Activated naive CD4-positive, alpha-beta T cell treated with anti-CD3 and anti-CD28 coated beads, Interleukin-2, amount 50 U/mL, for 24 hours (primary cell): ENCODE measurements at regions not wholly inside any gene's neighbourhood (a gene's known extent, or its start where the extent isn't known, plus 50 kb on each side); places are given as distances from the start of the nearest gene placed in this dataset.

Experiments used
- H3K27ac Mint-ChIP-seq: one replicate; pipeline ENCODE4 v1.8.0; 2021; ENCODE audit warnings: mild to moderate bottlenecking, mixed read lengths
- H3K27me3 Mint-ChIP-seq: one replicate; pipeline ENCODE4 v1.8.0; 2021; ENCODE audit warnings: mixed read lengths
- H3K36me3 Mint-ChIP-seq: one replicate; pipeline ENCODE4 v1.8.0; 2021; ENCODE audit warnings: mixed read lengths
- H3K4me1 Mint-ChIP-seq: one replicate; pipeline ENCODE4 v1.8.0; 2021; ENCODE audit warnings: mixed read lengths
- H3K4me3 Mint-ChIP-seq: one replicate; pipeline ENCODE4 v1.8.0; 2021; ENCODE audit warnings: mild to moderate bottlenecking, mixed read lengths
- H3K9me3 Mint-ChIP-seq: one replicate; pipeline ENCODE4 v1.8.0; 2021; ENCODE audit warnings: mixed read lengths

GRCh38 chr15:25224396-25224795 lies 214.4 kb downstream of the UBE3A start:
- no peaks in the 10 kb centered on the region for H3K36me3 Mint-ChIP-seq
- H3K27ac Mint-ChIP-seq = no peak overlapping the region
- no peaks in the 10 kb centered on the region for H3K4me1 Mint-ChIP-seq
- H3K9me3 Mint-ChIP-seq = no peaks in the 10 kb centered on the region
- H3K27me3 Mint-ChIP-seq = no peaks in the 10 kb centered on the region
- no peak overlapping the region for H3K4me3 Mint-ChIP-seq

DNA sequence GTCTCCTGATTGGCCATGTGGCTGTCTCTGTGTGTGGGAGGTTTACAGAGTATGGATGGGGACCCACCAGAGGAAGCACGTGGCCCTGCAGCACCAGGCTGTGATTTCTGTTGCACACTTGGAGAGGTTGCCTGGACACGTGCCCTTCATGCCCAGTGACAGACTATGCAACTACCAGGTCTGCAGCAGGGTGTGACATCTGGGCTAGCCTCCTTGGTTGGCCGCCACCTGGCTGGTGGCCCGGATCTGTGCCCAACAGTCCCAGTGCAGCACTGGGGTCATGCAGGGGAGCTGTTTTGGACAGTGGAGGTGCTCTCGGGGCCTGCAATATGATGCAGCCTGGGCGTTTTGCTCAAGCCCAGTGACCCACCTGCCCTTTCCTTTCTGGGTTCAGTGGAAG lies 212.5 kb downstream of the UBE3A start:
- no peaks in the 10 kb centered on the region for H3K4me1 Mint-ChIP-seq
- no peak overlapping the region for H3K27ac Mint-ChIP-seq
- no peaks in the 10 kb centered on the region for H3K27me3 Mint-ChIP-seq
- no peaks in the 10 kb centered on the region for H3K9me3 Mint-ChIP-seq
- H3K4me3 Mint-ChIP-seq = no peak overlapping the region
- H3K36me3 Mint-ChIP-seq = no peaks in the 10 kb centered on the region

GRCh38 chr15:25228261-25228660 lies 210.6 kb downstream of the UBE3A start:
- no peaks in the 10 kb centered on the region for H3K4me1 Mint-ChIP-seq
- H3K4me3 Mint-ChIP-seq = no peak overlapping the region

GRCh38 chr15:25230442-25230841 lies 208.4 kb downstream of the UBE3A start:
- Mint-ChIP-seq H3K27ac (no peak overlapping the region), H3K27me3 (no peaks in the 10 kb centered on the region), H3K9me3 (no peaks in the 10 kb centered on the region), H3K36me3 (no peaks in the 10 kb centered on the region), H3K4me1 (no peaks in the 10 kb centered on the region), H3K4me3 (no peak overlapping the region)

More at GRCh38 chr15:25228261-25228660, 210.6 kb downstream of the UBE3A start:
- Mint-ChIP-seq H3K9me3 (no peaks in the 10 kb centered on the region), H3K27me3 (no peaks in the 10 kb centered on the region), H3K36me3 (no peaks in the 10 kb centered on the region), H3K27ac (no peak overlapping the region)

GRCh38 chr15:25233766-25234350 lies 205.0 kb downstream of the UBE3A start:
- H3K27ac Mint-ChIP-seq = no peak overlapping the region
- no peaks in the 10 kb centered on the region for H3K9me3 Mint-ChIP-seq
- H3K36me3 Mint-ChIP-seq = no peaks in the 10 kb centered on the region
- no peaks in the 10 kb centered on the region for H3K4me1 Mint-ChIP-seq
- no peak overlapping the region for H3K4me3 Mint-ChIP-seq
- H3K27me3 Mint-ChIP-seq = no peaks in the 10 kb centered on the region

DNA sequence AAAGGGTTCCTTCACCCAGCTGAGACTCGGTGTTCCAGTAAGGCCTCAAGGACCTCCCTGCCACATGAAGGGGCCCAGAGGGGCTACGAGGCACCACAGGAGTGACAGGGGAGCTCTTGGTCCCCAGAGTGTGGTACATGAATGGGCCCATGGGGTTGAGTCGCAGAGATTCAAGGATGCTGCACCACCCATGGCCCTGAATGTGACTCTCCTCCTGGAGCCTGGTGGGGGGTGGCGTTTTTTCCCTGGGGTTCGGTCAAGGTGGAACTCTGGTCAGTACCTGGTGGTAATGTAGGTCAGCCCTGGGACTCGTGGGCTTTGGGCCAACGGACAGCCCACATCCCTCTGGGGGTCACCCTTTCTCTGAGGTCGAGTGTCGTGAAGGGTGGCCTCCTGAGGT lies 204.0 kb downstream of the UBE3A start:
- H3K36me3 Mint-ChIP-seq = no peaks in the 10 kb centered on the region
- H3K27ac Mint-ChIP-seq = no peak overlapping the region
- H3K4me1 Mint-ChIP-seq = no peaks in the 10 kb centered on the region
- no peaks in the 10 kb centered on the region for H3K9me3 Mint-ChIP-seq
- no peak overlapping the region for H3K4me3 Mint-ChIP-seq
- H3K27me3 Mint-ChIP-seq = no peaks in the 10 kb centered on the region

DNA sequence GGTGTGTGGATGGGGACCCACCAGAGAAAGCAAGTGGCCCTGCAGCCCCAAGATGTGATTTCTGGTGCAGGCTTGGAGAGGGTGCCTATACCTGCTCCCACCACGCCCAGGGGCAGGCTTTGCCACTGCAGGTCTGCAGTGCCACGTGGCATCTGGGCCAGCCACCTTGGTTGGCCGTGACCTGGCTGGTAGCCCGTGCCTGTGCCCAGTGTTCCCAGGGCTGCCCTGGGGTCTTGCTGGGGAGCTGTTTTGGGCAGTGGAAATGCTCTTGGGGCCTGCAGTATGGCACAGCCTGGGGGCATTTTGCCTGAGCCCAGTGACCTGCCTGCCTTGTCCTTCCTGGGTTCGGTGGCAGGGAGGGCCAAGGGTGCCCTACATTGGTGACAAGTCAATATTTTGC lies 203.4 kb downstream of the UBE3A start:
- Mint-ChIP-seq H3K4me1 (no peaks in the 10 kb centered on the region), H3K27ac (no peak overlapping the region), H3K27me3 (no peaks in the 10 kb centered on the region), H3K4me3 (no peak overlapping the region), H3K9me3 (no peaks in the 10 kb centered on the region), H3K36me3 (no peaks in the 10 kb centered on the region)

DNA sequence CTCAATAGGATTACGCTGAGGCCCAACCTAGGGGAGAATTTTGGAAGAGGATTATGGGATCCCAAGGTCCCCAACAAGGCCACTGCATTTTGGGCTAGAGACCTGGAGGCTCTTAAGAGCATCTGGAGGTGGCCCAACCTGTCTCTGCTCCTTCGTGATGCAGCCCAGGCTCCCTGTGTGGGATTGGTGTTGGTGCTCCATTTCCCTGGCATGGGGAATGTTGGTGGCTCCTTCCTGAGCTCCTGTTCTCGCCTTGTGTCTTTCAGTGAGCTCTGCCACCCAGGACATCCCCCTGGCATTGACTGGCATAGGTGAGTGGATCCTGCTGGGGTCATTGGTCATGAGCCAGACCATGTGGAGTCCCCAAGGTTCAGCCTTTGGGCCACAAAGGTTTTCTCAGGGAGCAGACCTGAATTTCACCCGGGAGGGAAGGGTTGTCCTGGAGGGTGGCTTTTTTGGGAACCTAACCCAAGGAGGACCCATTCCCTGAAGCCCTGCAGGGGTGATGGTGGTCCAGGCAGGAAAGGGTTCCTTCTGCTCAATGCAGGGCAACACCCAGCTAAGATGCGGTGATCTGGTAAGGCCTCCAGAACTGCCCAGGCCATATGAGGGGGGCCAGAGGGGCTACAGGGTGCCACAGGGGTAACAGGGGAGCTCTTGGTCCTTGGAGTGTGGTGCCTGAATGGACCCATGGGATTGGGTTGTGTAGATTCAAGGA lies 202.5 kb downstream of the UBE3A start:
- H3K36me3 Mint-ChIP-seq = no peaks in the 10 kb centered on the region
- H3K9me3 Mint-ChIP-seq = no peaks in the 10 kb centered on the region

DNA sequence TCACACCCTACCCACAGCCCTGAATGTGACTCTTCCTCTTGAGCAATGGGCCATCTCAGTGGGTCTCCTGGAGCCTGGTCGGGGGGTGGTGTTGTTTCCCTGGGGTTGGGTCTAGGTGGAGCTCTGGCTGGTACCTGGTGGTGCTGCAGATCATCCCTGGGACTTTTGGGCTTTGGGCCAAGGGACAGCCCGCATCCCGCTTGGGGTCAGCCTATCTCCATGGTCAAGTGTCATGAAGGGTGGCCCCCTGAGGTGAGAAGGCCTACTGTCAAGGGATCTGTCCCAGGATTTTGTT lies 202.0 kb downstream of the UBE3A start:
- H3K27me3 Mint-ChIP-seq = no peaks in the 10 kb centered on the region
- no peaks in the 10 kb centered on the region for H3K9me3 Mint-ChIP-seq
- H3K36me3 Mint-ChIP-seq = no peaks in the 10 kb centered on the region
- H3K4me3 Mint-ChIP-seq = no peak overlapping the region
- no peaks in the 10 kb centered on the region for H3K4me1 Mint-ChIP-seq
- H3K27ac Mint-ChIP-seq = no peak overlapping the region

More for the DNA sequence above, 202.5 kb downstream of the UBE3A start:
- H3K4me1 Mint-ChIP-seq = no peaks in the 10 kb centered on the region
- no peak overlapping the region for H3K4me3 Mint-ChIP-seq
- no peaks in the 10 kb centered on the region for H3K27me3 Mint-ChIP-seq
- no peak overlapping the region for H3K27ac Mint-ChIP-seq

DNA sequence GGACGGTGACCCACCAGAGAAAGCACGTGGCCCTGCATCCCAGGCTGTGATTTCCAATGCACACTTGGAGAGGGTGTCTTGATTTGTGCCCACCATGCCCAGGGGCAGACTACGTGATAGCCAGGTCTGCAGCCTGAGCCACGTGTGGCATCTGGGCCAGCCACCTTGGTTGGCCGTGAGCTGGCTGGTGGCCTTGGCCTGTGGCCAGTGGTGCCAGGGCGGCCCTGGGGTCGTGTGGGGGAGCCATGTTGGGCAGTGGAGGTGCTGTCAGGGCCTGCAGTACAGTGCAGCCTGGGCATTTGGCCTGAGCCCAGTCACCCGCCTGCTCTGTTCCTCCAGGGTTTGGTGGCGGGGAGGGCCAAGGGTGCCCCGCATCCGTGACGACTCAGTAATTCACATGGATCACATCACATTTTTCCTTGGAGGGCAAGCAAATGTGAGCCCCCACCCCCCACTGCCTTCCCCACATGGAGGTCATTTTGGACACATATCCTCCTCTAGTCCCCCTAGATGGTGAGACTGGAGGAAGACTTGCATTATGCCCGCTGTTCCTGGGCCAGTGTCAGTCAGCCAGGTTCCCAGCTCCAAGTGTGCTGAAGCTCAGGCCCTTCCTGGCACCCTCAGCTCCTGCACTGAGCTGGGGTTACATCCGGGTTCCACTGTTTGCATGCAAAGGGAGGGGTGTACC lies 201.4 kb downstream of the UBE3A start:
- Mint-ChIP-seq H3K4me3 (no peak overlapping the region), H3K27ac (no peak overlapping the region), H3K36me3 (no peaks in the 10 kb centered on the region), H3K4me1 (no peaks in the 10 kb centered on the region), H3K27me3 (no peaks in the 10 kb centered on the region), H3K9me3 (no peaks in the 10 kb centered on the region)

DNA sequence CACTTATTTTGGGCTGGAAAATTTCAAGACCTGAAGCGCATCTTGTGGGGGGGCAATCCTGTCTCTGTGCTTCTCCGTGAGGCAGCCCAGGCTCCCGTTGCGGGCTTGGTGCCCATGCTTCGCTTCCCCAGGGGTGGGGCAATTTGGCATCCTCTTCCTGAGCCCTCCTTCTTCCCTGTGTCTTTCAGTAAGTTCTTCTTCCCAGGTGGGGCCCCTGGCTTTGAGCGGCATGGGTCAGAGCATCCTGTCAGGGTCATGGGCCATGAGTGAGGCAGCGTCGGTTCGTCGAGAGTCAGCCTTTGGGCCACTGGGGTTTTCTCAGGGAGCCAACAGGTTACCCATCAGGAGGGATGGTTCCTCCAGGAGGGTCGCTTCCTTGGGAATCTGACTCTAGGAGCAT lies 200.7 kb downstream of the UBE3A start:
- no peak overlapping the region for H3K4me3 Mint-ChIP-seq

DNA sequence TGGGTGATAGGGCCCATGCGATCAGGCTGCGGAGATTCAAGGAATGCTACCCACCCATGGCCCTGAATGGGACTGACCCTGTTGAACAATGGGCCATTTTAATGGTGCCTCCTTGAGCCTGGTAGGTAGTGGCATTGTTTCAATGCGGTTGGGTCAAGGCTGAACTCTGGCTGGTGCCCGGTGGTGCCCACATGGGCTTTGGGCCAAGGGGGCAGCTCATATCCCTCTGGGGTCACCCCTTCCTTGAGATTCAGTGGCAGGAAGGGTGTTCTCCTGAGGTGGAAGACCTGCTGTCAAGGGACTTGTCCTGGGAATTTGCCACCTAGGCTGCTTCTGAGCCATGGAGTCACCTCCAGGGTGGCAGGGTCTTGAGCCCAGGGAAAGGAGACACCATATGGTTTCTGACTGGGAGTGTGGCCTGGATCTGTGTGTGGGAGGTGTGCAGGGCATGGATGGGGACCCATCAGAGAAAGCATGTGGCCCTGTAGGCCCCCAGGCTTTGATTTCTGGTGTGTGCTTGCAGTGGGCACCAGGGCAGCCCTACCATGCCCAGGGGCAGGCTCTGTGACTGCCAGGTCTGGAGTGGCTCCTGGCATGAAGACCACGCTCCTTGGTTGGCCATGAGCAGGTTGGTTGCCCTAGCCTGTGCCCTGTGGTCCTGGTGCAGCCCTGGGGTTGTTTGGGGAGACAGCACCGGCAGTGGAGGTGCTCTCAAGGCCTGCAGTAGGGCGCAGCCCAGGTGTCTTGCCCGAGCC lies 199.9 kb downstream of the UBE3A start:
- Mint-ChIP-seq H3K27me3 (no peaks in the 10 kb centered on the region), H3K4me3 (no peak overlapping the region), H3K36me3 (no peaks in the 10 kb centered on the region), H3K9me3 (no peaks in the 10 kb centered on the region), H3K27ac (no peak overlapping the region), H3K4me1 (no peaks in the 10 kb centered on the region)

More for the DNA sequence above, 200.7 kb downstream of the UBE3A start:
- Mint-ChIP-seq H3K27me3 (no peaks in the 10 kb centered on the region), H3K27ac (no peak overlapping the region), H3K9me3 (no peaks in the 10 kb centered on the region), H3K4me1 (no peaks in the 10 kb centered on the region), H3K36me3 (no peaks in the 10 kb centered on the region)

DNA sequence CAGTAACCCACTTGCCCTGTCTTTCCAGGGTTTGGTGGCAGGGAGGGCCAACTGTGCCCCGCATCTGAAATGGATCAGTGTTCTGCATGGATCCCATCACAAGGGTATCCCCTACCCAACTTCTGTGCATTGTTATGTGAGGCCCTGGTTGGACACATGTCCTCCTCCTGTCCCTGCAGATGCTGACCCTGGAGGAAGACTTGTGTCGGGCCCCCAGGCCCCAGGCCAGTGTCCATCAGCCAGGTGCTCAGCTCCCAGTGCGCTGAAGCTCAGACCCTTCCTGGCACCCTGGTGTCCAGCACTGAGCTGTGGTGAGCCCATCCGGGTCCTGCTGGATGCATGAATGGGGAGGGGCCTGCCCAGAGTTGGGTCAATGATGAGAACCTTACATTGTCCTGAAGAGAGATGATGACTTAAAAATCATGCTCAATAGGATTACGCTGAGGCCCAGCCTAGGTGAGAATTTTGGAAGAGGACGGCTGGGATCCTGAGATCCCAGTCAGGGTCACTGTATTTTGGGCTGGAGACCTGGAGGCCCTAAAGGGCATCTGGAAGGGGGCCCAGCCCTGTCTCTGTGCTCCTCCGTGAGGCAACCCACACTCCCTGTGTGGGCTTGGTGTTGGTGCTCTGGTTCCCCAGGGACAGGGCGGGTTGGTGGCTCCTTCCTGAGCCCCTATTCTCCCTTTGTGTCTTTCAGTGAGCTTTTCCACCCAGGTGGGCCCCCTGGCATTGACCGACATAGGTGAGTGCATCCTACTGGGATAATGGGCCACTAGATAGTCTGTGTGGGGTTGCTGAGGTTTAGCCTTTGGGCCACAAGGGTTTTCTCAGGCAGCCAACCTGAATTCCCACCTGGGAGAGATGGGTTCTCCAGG lies 199.1 kb downstream of the UBE3A start:
- no peaks in the 10 kb centered on the region for H3K36me3 Mint-ChIP-seq

GRCh38 chr15:25240461-25241021 lies 198.3 kb downstream of the UBE3A start:
- no peaks in the 10 kb centered on the region for H3K4me1 Mint-ChIP-seq
- no peaks in the 10 kb centered on the region for H3K9me3 Mint-ChIP-seq
- H3K36me3 Mint-ChIP-seq = no peaks in the 10 kb centered on the region
- no peaks in the 10 kb centered on the region for H3K27me3 Mint-ChIP-seq
- no peak overlapping the region for H3K4me3 Mint-ChIP-seq
- H3K27ac Mint-ChIP-seq = no peak overlapping the region

More for the DNA sequence above, 199.1 kb downstream of the UBE3A start:
- H3K27me3 Mint-ChIP-seq = no peaks in the 10 kb centered on the region
- no peak overlapping the region for H3K4me3 Mint-ChIP-seq
- H3K4me1 Mint-ChIP-seq = no peaks in the 10 kb centered on the region
- H3K9me3 Mint-ChIP-seq = no peaks in the 10 kb centered on the region
- H3K27ac Mint-ChIP-seq = no peak overlapping the region

DNA sequence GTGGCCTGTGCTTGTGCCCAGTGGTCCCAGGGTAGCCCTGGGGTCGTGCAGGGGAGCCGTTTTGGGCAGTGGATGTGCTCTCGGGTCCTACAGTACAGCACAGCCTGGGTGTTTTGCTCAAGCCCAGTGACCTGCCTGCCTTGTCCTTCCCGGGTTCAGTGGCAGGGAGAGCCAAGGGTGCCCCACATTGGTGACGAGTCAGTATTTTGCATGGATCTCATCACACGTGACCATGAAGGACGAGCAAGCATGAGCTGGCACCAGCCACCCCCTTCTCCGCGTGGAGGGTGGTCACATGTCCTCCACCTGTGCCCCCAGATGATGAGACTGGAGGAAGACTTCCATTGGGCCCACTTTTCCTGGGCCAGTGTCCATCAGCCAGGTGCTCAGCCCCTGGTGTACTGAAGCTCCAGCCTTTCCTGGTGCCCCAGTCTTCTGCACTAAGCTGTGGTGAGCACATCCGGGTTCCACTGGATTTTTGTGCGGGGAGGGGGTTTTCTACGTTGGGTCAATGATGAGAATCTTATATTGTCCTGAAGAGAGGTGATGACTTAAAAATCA lies 197.5 kb downstream of the UBE3A start:
- Mint-ChIP-seq H3K4me1 (no peaks in the 10 kb centered on the region), H3K27me3 (no peaks in the 10 kb centered on the region), H3K36me3 (no peaks in the 10 kb centered on the region), H3K27ac (no peak overlapping the region), H3K9me3 (no peaks in the 10 kb centered on the region), H3K4me3 (no peak overlapping the region)
